ENCODE measurements at regions not wholly inside any gene's neighbourhood (a gene's known extent, or its start where the extent isn't known, plus 50 kb on each side); places are given as distances from the start of the nearest gene placed in this dataset.

DNA sequence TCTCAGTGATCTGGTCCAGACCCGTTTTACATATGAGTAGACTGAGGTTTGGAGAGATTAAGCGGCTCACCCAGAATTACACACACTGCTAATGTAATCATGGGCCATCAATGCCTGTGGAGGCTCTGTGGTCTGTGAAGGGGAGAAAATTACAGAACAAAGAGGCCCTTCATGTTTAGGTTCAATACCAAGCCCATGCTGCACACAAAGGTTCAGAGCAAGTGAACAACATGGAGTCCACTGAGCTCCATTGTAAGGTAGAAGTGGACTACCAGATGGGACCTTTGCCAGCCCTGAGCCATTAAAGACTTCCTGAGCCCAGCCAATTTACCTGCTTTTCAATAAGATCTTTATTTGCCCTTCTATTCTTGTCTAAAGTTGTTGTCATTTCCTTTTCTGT, 109.8 kb downstream of the LUZP4 start:
- Histone ChIP-seq H3K27ac (no peak overlapping the region), H3K4me1 (no peaks in the 10 kb centered on the region), H3K27me3 (no peaks in the 10 kb centered on the region), H3K36me3 (replicated peaks in 1 of 2; ENCODE audit: insufficient read depth in 1 of 2, low read depth in 2 of 2) (no peaks in the 10 kb centered on the region), H3K4me3 (no peak overlapping the region), H3K9me3 (no peaks in the 10 kb centered on the region)
- TF ChIP-seq, protein P1, sequence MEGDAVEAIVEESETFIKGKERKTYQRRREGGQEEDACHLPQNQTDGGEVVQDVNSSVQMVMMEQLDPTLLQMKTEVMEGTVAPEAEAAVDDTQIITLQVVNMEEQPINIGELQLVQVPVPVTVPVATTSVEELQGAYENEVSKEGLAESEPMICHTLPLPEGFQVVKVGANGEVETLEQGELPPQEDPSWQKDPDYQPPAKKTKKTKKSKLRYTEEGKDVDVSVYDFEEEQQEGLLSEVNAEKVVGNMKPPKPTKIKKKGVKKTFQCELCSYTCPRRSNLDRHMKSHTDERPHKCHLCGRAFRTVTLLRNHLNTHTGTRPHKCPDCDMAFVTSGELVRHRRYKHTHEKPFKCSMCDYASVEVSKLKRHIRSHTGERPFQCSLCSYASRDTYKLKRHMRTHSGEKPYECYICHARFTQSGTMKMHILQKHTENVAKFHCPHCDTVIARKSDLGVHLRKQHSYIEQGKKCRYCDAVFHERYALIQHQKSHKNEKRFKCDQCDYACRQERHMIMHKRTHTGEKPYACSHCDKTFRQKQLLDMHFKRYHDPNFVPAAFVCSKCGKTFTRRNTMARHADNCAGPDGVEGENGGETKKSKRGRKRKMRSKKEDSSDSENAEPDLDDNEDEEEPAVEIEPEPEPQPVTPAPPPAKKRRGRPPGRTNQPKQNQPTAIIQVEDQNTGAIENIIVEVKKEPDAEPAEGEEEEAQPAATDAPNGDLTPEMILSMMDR (IDR thresholded peaks at IDR 0.05): no peak
- TF ChIP-seq POLR2A (IDR thresholded peaks at IDR 0.05): no peak
- intact Hi-C loops (cut with DNase I): no loop called here
- WGBS, 2 donors: 68 to 91% methylated on average over 2 of the region's 2 CpGs
- DNase-seq: no peak
- no peak for ATAC-seq

DNA sequence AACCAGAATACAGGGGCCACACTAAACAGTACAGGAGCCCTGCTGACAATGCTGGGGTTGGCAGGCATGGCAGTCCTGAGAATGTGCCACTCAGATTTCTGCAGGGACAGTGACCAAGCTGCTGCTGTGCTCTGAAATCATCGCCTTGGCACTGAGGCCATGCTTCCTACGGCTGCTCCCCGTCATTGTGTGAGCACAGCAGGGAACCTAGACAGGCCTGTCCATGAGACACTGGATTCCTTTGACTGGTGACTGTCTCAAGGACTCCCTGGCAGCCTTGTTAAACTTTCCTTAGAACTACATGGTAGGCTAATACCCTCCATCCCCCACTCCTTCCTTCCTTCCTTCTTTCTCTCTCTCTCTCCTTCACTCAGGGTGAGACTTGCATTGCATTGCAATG, 111.4 kb downstream of the LUZP4 start:
- intact Hi-C loops (cut with DNase I): no loop called here
- H3K4me1 ChIP-seq: no peaks in the 10 kb centered on the region
- 84% methylated on average over 3 of the region's 3 CpGs; no CpG with 5 or more reads in 1 of the 2 donors for WGBS, 2 donors
- TF ChIP-seq POLR2A (IDR thresholded peaks at IDR 0.05): no peak
- TF ChIP-seq, protein P1 (IDR thresholded peaks at IDR 0.05): no peak
- H3K9me3 ChIP-seq: no peaks in the 10 kb centered on the region
- DNase-seq: no peak
- no peaks in the 10 kb centered on the region for H3K36me3 ChIP-seq (replicated peaks in 1 of 2; ENCODE audit: insufficient read depth in 1 of 2, low read depth in 2 of 2)
- no peak overlapping the region for H3K4me3 ChIP-seq
- H3K27me3 ChIP-seq: no peaks in the 10 kb centered on the region
- no peak overlapping the region for H3K27ac ChIP-seq
- ATAC-seq: no peak

DNA sequence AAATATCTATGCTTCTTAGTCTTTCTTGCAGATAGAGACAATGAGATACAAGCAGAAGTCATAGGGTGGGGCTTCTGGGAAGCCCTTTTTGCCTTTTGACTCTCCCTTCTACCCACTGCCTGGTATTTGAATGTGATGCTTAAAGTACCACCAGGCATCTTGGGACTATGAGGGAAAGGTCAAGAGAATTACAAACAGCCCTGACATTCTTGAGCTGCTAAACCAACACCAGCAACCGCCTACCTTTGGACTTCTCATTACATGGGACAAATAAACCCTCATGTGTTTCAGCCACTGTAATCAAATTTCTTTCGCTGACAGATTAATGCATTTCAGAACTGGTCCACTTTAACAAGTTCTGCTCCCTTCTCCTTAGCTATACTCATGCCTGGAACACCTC, 112.8 kb downstream of the LUZP4 start:
- DNase-seq (no peak), ATAC-seq (no peak)
- H3K4me3 ChIP-seq: no peak overlapping the region
- no peaks in the 10 kb centered on the region for H3K9me3 ChIP-seq
- TF ChIP-seq POLR2A (IDR thresholded peaks at IDR 0.05): no peak
- H3K27ac ChIP-seq: no peak overlapping the region
- no peaks in the 10 kb centered on the region for H3K36me3 ChIP-seq (replicated peaks in 1 of 2; ENCODE audit: insufficient read depth in 1 of 2, low read depth in 2 of 2)
- H3K4me1 ChIP-seq: no peaks in the 10 kb centered on the region
- WGBS, 2 donors: 58 to 73% methylated on average over 2 of the region's 2 CpGs
- H3K27me3 ChIP-seq: no peaks in the 10 kb centered on the region
- intact Hi-C loops (cut with DNase I): no loop called here

DNA sequence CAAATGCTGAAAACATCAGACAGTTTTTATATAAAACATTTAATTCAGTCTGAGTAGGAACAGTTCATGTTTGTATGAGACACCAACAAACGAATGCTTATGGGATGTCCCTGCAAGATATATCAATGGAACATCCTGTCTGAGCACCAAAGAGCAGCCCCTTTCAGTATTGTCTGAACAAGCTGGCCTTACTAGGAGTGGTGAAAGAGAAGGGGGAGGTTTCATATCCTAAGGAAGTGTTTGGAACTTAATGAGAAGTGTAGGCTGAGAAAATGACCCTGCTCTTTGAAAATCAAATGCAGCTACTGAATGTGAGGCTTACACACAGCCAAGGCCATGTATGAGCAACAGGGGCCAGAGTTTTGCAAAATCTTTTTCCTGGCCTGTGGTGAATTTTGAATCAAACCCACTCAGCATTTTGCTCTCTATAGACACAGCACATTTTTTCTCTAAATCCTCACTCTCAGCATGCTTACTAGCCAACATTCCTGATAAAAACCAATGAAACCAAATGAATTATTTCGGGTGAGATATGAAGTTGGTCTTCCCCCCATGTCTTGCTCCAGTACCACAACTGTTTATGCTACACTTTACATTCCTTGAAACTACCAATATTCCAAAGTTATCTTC, 119.4 kb downstream of the LUZP4 start:
- Histone ChIP-seq H3K36me3 (replicated peaks in 1 of 2; ENCODE audit: insufficient read depth in 1 of 2, low read depth in 2 of 2) (no peaks in the 10 kb centered on the region), H3K4me1 (no peaks in the 10 kb centered on the region), H3K27me3 (no peaks in the 10 kb centered on the region), H3K4me3 (no peak overlapping the region), H3K9me3 (no peaks in the 10 kb centered on the region), H3K27ac (no peak overlapping the region)
- intact Hi-C loops (cut with DNase I): no loop called here
- DNase-seq: no peak
- TF ChIP-seq POLR2A (IDR thresholded peaks at IDR 0.05): no peak
- TF ChIP-seq, protein P1 (IDR thresholded peaks at IDR 0.05): no peak
- no peak for ATAC-seq
- WGBS, 2 donors: 69 to 71% methylated on average over 2 of the region's 2 CpGs

DNA sequence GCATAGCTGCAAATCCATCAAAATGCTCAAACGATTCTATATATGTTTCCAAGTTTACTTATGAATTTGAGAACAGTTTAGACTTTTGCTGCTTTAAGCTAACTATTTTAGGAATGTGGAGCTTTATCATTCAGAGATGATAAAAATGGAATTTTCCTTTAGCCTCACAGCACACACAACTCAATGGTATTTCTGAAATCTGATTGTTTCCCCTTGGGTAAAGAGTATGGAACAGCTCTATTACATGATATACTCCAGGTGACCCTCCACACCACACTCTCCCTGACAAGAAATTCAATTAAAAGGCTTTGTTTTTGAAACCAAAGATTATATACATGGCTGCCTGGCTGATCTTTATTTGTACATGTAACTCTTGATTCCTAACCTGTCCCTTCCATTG, 120.0 kb downstream of the LUZP4 start:
- ATAC-seq (no peak), DNase-seq (no peak)
- Histone ChIP-seq H3K36me3 (replicated peaks in 1 of 2; ENCODE audit: insufficient read depth in 1 of 2, low read depth in 2 of 2) (no peaks in the 10 kb centered on the region), H3K4me1 (no peaks in the 10 kb centered on the region), H3K4me3 (no peak overlapping the region), H3K27ac (no peak overlapping the region), H3K9me3 (no peaks in the 10 kb centered on the region), H3K27me3 (no peaks in the 10 kb centered on the region)
- TF ChIP-seq POLR2A (IDR thresholded peaks at IDR 0.05): no peak
- TF ChIP-seq, protein P1 (IDR thresholded peaks at IDR 0.05): no peak
- WGBS, 2 donors: 28 to 30% methylated on average over 1 of the region's 1 CpG
- intact Hi-C loops (cut with DNase I): no loop called here
